Bronchial epithelial cell (primary cell): ENCODE measurements at regions not wholly inside any gene's neighbourhood (a gene's known extent, or its start where the extent isn't known, plus 50 kb on each side); places are given as distances from the start of the nearest gene placed in this dataset.

ENCODE experiments used
- DNase-seq: peaks from one replicate; pipeline ENCODE4 v3.0.0-alpha.2; 2010; ENCODE audit warnings: low read depth
- FAIRE-seq: peaks from 2 replicates; lab custom pipeline; 2011; peaks lifted over from hg19 to GRCh38; lab: Jason Lieb, UNC
- H3K27me3 ChIP-seq: 2 replicates; pipeline ENCODE4 v1.5.1; 2011; ENCODE audit warnings: low read length; ENCODE audit not compliant: control insufficient read depth, insufficient read depth
- H3K36me3 ChIP-seq: 2 replicates; pipeline ENCODE4 v1.5.1; 2011; ENCODE audit warnings: low read length; ENCODE audit not compliant: control insufficient read depth, insufficient read depth
- H3K4me3 ChIP-seq: 2 replicates; pipeline ENCODE4 v1.5.1; 2011; ENCODE audit warnings: mild to moderate bottlenecking, low read depth, low read length, control low read depth
- TF ChIP-seq, protein P1 (sequence below): IDR thresholded peaks from 2 replicates; pipeline ENCODE4 v1.5.1; 2011; ENCODE audit warnings: mild to moderate bottlenecking, moderate library complexity, low read length, control low read depth, inconsistent platforms; ENCODE audit not compliant: insufficient read depth, severe bottlenecking

- Histone ChIP-seq H3K4me3 (no peak overlapping the region), H3K27me3 (no peaks in the 10 kb centered on the region), H3K36me3 (no peaks in the 10 kb centered on the region)
- no peak for DNase-seq
- TF ChIP-seq, protein P1, sequence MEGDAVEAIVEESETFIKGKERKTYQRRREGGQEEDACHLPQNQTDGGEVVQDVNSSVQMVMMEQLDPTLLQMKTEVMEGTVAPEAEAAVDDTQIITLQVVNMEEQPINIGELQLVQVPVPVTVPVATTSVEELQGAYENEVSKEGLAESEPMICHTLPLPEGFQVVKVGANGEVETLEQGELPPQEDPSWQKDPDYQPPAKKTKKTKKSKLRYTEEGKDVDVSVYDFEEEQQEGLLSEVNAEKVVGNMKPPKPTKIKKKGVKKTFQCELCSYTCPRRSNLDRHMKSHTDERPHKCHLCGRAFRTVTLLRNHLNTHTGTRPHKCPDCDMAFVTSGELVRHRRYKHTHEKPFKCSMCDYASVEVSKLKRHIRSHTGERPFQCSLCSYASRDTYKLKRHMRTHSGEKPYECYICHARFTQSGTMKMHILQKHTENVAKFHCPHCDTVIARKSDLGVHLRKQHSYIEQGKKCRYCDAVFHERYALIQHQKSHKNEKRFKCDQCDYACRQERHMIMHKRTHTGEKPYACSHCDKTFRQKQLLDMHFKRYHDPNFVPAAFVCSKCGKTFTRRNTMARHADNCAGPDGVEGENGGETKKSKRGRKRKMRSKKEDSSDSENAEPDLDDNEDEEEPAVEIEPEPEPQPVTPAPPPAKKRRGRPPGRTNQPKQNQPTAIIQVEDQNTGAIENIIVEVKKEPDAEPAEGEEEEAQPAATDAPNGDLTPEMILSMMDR, result no peak
- no peak for FAIRE-seq
Measured at GRCh38 chr16:51355875-51356274, 204.8 kb upstream of the SALL1 start.

DNA sequence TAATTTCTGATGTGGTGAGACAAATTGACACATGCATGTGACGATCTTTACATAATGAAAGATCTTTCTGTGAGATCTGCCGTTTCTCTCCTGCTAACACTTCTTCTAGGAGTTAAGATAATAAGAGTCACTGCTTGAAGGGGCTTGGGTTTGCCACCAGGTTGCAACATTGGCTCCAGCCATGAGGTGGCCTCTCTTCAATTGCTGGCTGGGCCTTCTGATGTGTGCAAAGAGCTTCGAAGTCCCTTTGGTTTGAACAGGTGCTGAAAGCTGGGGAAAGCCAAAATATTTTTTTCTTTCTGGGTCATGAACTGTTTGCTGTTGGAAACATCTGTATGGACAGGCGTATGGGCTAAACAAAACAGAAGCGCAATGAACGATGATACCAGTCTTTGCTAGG, 204.1 kb upstream of the SALL1 start:
- no peaks in the 10 kb centered on the region for H3K27me3 ChIP-seq
- H3K4me3 ChIP-seq, result no peak overlapping the region
- DNase-seq (no peak), FAIRE-seq (no peak)
- TF ChIP-seq, protein P1, result no peak
- H3K36me3 ChIP-seq, result no peaks in the 10 kb centered on the region

DNA sequence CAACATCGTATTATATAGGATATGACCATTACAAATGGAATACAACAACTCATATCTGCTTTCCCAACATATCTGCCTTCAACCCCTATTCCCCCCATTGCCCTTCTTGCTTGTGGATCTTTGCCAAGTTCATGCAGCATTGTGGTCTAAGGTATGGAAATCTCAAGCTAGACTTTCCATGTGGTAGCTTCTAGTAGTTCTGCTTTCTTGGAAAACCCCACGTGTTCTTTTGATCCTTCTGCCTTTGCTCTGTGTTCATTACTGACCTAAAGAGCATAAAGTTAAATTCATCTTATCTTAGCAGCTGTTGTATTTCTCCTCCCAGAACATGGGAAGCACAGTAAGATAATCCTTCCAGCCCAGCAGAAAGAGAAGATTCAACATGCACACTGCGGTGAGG, 202.0 kb upstream of the SALL1 start:
- no peak for FAIRE-seq
- no peak overlapping the region for H3K4me3 ChIP-seq
- DNase-seq, result no peak
- TF ChIP-seq, protein P1, result no peak
- no peaks in the 10 kb centered on the region for H3K27me3 ChIP-seq
- no peaks in the 10 kb centered on the region for H3K36me3 ChIP-seq

GRCh38 chr16:51349626-51350025, 198.6 kb upstream of the SALL1 start:
- DNase-seq (no peak), FAIRE-seq (no peak)
- H3K36me3 ChIP-seq, result no peaks in the 10 kb centered on the region
- H3K4me3 ChIP-seq, result no peak overlapping the region
- TF ChIP-seq, protein P1, result no peak
- no peaks in the 10 kb centered on the region for H3K27me3 ChIP-seq

DNA sequence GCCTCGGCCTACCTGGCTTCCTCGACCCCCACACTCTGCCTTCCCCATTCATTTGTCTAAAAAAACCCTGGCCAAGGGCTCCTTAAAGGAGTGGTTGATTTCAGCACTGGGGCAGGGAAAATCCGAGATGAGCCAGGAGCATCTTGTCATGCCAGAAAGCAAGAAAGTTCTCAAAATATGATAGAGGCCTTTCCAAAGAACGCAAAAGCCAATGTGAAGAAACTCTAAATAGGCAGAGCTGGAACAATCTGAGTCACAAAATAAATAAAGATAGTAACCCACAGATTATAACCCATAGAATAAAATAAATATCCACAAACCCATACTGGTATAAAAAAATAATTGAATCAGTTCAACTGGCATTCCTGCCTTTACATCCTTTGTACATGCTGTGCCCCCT, 192.3 kb upstream of the SALL1 start:
- no peak for DNase-seq
- TF ChIP-seq, protein P1, result no peak
- no peak for FAIRE-seq
- no peaks in the 10 kb centered on the region for H3K27me3 ChIP-seq
- H3K36me3 ChIP-seq, result no peaks in the 10 kb centered on the region
- H3K4me3 ChIP-seq, result no peak overlapping the region

DNA sequence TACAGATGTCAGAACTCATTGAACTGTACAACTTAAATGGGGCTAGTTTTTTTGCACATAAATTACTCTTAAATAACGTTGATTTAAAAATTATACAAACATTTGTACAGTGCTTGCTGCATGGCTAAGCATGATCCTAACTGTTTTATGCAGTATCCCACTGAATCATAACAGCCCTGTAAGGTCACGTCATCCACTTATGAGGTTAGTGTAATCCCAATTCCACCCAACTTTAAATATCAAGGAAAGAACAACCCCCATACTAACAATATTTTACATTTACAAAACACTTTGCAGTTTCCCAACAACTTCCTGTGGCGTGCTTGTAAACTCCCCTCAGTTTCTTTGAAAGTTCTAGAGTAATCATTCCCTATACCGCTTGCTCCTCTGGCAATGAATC, 190.1 kb upstream of the SALL1 start:
- FAIRE-seq (no peak), DNase-seq (no peak)
- TF ChIP-seq, protein P1, result no peak
- Histone ChIP-seq H3K4me3 (no peak overlapping the region), H3K27me3 (no peaks in the 10 kb centered on the region), H3K36me3 (no peaks in the 10 kb centered on the region)
